ENCODE measurements at regions not wholly inside any gene's neighbourhood (a gene's known extent, or its start where the extent isn't known, plus 50 kb on each side); places are given as distances from the start of the nearest gene placed in this dataset.
A peak's percentile ranks its signal among the peaks of the same experiment; 100 is the strongest.

DNA sequence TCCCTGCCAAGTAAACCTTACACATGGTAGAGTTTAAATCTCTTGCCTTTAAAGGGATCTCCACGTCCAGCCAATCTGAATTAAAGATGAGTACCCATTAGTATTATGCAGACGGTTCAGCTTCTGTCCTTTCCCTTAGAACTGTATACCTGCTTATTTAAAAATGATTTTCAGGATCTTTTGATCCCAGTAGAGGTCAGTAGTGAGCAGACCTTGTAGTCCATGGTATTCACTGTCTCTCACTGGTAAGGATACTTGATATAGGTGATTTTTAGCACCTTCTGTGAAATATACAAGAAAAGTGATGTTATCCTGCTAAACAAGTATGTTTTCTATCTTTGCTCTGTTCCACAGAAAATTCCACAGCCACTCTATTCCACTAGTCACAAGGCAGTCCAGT is 1211.6 kb upstream of the ADGRL4 start:
- DNase-seq (ENCODE audit: low spot score) = peak; percentile 48
- CTCF ChIA-PET (ENCODE audit: unreplicated experiment) = no interaction called here
- intact Hi-C loops (cut with micrococcal nuclease; ENCODE audit: unreplicated experiment) = no loop called here

DNA sequence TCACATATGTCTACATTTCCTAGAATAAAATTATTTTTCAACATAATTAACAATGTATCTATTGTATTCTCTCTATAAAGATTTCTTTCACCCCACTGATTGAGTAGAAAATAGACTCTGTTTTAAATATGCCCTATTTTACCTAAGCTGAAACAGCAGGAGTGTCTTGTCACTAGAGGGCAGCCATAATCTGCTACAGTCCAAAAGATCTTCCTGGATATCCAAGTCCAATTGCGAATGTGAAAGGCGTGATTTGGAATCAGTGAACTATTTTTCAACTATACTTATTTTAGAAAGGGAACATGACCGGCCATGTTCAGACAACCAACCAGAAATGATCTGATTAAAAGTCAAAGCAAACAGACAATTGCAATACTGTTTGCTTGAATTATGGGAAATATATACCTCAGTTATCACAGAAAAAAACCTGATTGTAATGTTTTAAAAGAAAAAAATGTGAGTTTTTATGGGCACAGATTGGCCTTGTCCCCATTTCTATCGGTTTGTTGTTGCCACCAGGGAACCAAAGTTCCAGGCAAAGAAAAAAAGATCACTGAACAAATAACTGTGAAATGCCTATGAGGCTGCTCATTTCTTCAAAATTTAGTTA is 1211.0 kb upstream of the ADGRL4 start:
- H3K4me1 ChIP-seq (ENCODE audit: insufficient read depth, low read length, poor library complexity, severe bottlenecking) = no peaks in the 10 kb centered on the region
- no peak overlapping the region for H3K4me2 ChIP-seq (ENCODE audit: low read length)
- no TSS peak for BruUV-seq (replicated peaks)
- no peak overlapping the region for H2AFZ ChIP-seq (ENCODE audit: low read length)
- DNase-seq (ENCODE audit: low spot score) = peak; percentile 0
- no peaks in the 10 kb centered on the region for H3K9me2 ChIP-seq (ENCODE audit: insufficient read depth, low read length)
- ChIA-PET CTCF (ENCODE audit: unreplicated experiment) (no interaction called here), POLR2A (interaction anchor here (0.5 kb wide), 1 partner anchor 28 kb away, joined by 3 read pairs; no protein-coding TSS in a partner anchor)
- H3K4me3 ChIP-seq (ENCODE audit: low read depth, low read length, poor library complexity, severe bottlenecking) = no peak overlapping the region
- H4K20me1 ChIP-seq (ENCODE audit: insufficient read depth, low read length) = no peaks in the 10 kb centered on the region; the same call in 1 of the 2 replicates
- no peaks in the 10 kb centered on the region for H3K36me3 ChIP-seq (ENCODE audit: insufficient read depth, low read length)
- no peaks in the 10 kb centered on the region for H3K79me2 ChIP-seq (ENCODE audit: insufficient read depth, low read depth, low read length)
- intact Hi-C loops (cut with micrococcal nuclease; ENCODE audit: unreplicated experiment) = loop anchor here (2.0 kb wide), 1 partner anchor 721 kb away; no protein-coding TSS in a partner anchor
- H3K9me3 ChIP-seq (ENCODE audit: low read length) = no peaks in the 10 kb centered on the region
- H3K27ac ChIP-seq (ENCODE audit: low read depth, low read length, poor library complexity, severe bottlenecking) = no peak overlapping the region
- TF ChIP-seq, protein P1, sequence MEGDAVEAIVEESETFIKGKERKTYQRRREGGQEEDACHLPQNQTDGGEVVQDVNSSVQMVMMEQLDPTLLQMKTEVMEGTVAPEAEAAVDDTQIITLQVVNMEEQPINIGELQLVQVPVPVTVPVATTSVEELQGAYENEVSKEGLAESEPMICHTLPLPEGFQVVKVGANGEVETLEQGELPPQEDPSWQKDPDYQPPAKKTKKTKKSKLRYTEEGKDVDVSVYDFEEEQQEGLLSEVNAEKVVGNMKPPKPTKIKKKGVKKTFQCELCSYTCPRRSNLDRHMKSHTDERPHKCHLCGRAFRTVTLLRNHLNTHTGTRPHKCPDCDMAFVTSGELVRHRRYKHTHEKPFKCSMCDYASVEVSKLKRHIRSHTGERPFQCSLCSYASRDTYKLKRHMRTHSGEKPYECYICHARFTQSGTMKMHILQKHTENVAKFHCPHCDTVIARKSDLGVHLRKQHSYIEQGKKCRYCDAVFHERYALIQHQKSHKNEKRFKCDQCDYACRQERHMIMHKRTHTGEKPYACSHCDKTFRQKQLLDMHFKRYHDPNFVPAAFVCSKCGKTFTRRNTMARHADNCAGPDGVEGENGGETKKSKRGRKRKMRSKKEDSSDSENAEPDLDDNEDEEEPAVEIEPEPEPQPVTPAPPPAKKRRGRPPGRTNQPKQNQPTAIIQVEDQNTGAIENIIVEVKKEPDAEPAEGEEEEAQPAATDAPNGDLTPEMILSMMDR (conservative IDR thresholded peaks at IDR 0.05; ENCODE audit: low read length) = peak; percentile 68
- no peak for TF ChIP-seq EZH2phosphoT487 (IDR thresholded peaks at IDR 0.05; ENCODE audit: borderline replicate concordance, low read depth, low read length)

More for the DNA sequence above, 1211.6 kb upstream of the ADGRL4 start:
- TF ChIP-seq, protein P1 (conservative IDR thresholded peaks at IDR 0.05; ENCODE audit: low read length) = peak; percentile 78
- TF ChIP-seq EZH2phosphoT487 (IDR thresholded peaks at IDR 0.05; ENCODE audit: borderline replicate concordance, low read depth, low read length) = no peak
- no TSS peak for BruUV-seq (replicated peaks)
- H3K27ac ChIP-seq (ENCODE audit: low read depth, low read length, poor library complexity, severe bottlenecking) = no peak overlapping the region
- H3K4me3 ChIP-seq (ENCODE audit: low read depth, low read length, poor library complexity, severe bottlenecking) = no peak overlapping the region
- no peak overlapping the region for H3K4me2 ChIP-seq (ENCODE audit: low read length)
- H3K79me2 ChIP-seq (ENCODE audit: insufficient read depth, low read depth, low read length) = no peaks in the 10 kb centered on the region
- POLR2A ChIA-PET = no interaction called here
- H3K4me1 ChIP-seq (ENCODE audit: insufficient read depth, low read length, poor library complexity, severe bottlenecking) = no peaks in the 10 kb centered on the region
- no peak overlapping the region for H2AFZ ChIP-seq (ENCODE audit: low read length)
- no peaks in the 10 kb centered on the region for H3K9me2 ChIP-seq (ENCODE audit: insufficient read depth, low read length)
- H4K20me1 ChIP-seq (ENCODE audit: insufficient read depth, low read length) = no peaks in the 10 kb centered on the region; the same call in 1 of the 2 replicates
- no peaks in the 10 kb centered on the region for H3K9me3 ChIP-seq (ENCODE audit: low read length)
- no peaks in the 10 kb centered on the region for H3K36me3 ChIP-seq (ENCODE audit: insufficient read depth, low read length)

DNA sequence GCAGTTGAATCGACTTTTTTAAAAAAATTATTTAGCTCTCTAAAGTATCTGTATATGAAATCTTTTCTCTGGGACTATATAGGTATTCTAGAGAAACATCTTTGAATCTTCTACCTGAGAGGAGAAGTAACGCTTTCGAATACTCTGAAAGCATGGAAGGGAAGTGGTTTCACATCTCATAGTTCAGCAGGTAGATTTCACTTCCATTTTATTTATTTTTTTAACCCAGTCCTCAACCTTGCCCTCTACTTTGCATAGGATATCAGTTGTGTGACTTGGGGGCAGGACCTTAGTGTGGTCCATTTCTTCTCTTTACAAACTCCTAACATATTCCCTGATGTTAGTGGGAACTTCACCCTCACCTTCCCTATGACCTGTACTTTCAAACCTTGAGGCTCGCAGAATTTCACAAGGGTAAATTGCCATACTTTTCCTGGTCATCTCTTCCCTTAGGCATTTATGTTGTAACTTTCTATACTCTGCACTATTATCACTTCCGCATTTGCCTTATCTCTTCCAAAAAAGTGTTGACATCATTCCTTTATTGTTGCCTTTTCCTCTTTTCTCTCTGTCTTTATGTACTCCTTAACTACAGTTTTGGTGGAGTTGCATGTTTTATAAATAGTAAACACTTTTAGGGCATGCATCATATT is 1208.5 kb upstream of the ADGRL4 start:
- ChIA-PET POLR2A (no interaction called here), CTCF (ENCODE audit: unreplicated experiment) (no interaction called here)
- Histone ChIP-seq H2AFZ (ENCODE audit: low read length) (no peak overlapping the region), H3K4me2 (ENCODE audit: low read length) (no peak overlapping the region), H3K79me2 (ENCODE audit: insufficient read depth, low read depth, low read length) (no peaks in the 10 kb centered on the region), H4K20me1 (ENCODE audit: insufficient read depth, low read length) (no peaks in the 10 kb centered on the region), H3K4me1 (ENCODE audit: insufficient read depth, low read length, poor library complexity, severe bottlenecking) (no peaks in the 10 kb centered on the region), H3K4me3 (ENCODE audit: low read depth, low read length, poor library complexity, severe bottlenecking) (no peak overlapping the region), H3K9me2 (ENCODE audit: insufficient read depth, low read length) (no peaks in the 10 kb centered on the region), H3K27ac (ENCODE audit: low read depth, low read length, poor library complexity, severe bottlenecking) (no peak overlapping the region), H3K36me3 (ENCODE audit: insufficient read depth, low read length) (no peaks in the 10 kb centered on the region), H3K9me3 (ENCODE audit: low read length) (no peaks in the 10 kb centered on the region)
- TF ChIP-seq, protein P1 (conservative IDR thresholded peaks at IDR 0.05; ENCODE audit: low read length) = no peak
- TF ChIP-seq EZH2phosphoT487 (IDR thresholded peaks at IDR 0.05; ENCODE audit: borderline replicate concordance, low read depth, low read length) = no peak
- no TSS peak for BruUV-seq (replicated peaks)
- intact Hi-C loops (cut with micrococcal nuclease; ENCODE audit: unreplicated experiment) = no loop called here
- no peak for DNase-seq (ENCODE audit: low spot score)
